ENCODE measurements at regions not wholly inside any gene's neighbourhood (a gene's known extent, or its start where the extent isn't known, plus 50 kb on each side); places are given as distances from the start of the nearest gene placed in this dataset.
"Not testable (repeated sequence)": the region's sequence is repeated elsewhere in the genome, so short reads cannot be mapped to it uniquely, and the experiment has no call there.

- DNase-seq, result no peak
Measured at GRCh38 chr13:40345654-40346372, 320.6 kb downstream of the FOXO1 start.

GRCh38 chr13:40346592-40346991 is 319.8 kb downstream of the FOXO1 start:
- no peak for DNase-seq

GRCh38 chr13:40348096-40348679 is 318.3 kb downstream of the FOXO1 start:
- DNase-seq, result no peak

- no peak for DNase-seq
Measured at GRCh38 chr13:40350283-40350992, 316.0 kb downstream of the FOXO1 start.

GRCh38 chr13:40351537-40352379 is 314.7 kb downstream of the FOXO1 start:
- no peak for DNase-seq

GRCh38 chr13:40352380-40352778 is 314.1 kb downstream of the FOXO1 start:
- DNase-seq, result peak; percentile 37 to 77

GRCh38 chr13:40352802-40353562 is 313.5 kb downstream of the FOXO1 start:
- no peak for DNase-seq

- no peak for DNase-seq
Measured at GRCh38 chr13:40355126-40355724, 311.2 kb downstream of the FOXO1 start.

GRCh38 chr13:40356011-40356410 is 310.4 kb downstream of the FOXO1 start:
- DNase-seq, result no peak

GRCh38 chr13:40356458-40356857 is 310.0 kb downstream of the FOXO1 start:
- DNase-seq, result not testable (repeated sequence)

- DNase-seq, result no peak
Measured at GRCh38 chr13:40362502-40362901, 303.9 kb downstream of the FOXO1 start.

- no peak for DNase-seq
Measured at GRCh38 chr13:40363653-40364052, 302.8 kb downstream of the FOXO1 start.

GRCh38 chr13:40366119-40366518 is 300.3 kb downstream of the FOXO1 start:
- DNase-seq, result no peak

GRCh38 chr13:40368127-40368891 is 298.1 kb downstream of the FOXO1 start:
- no peak for DNase-seq

GRCh38 chr13:40370661-40371060 is 295.8 kb downstream of the FOXO1 start:
- DNase-seq, result no peak

- no peak for DNase-seq
Measured at GRCh38 chr13:40371531-40372125, 294.8 kb downstream of the FOXO1 start.

GRCh38 chr13:40373608-40374007 is 292.8 kb downstream of the FOXO1 start:
- DNase-seq, result not testable (repeated sequence)

- no peak for DNase-seq
Measured at GRCh38 chr13:40375489-40376171, 290.8 kb downstream of the FOXO1 start.

- DNase-seq, result no peak
Measured at GRCh38 chr13:40376296-40376849, 290.1 kb downstream of the FOXO1 start.
